IMR-90 (cell line): ENCODE measurements at regions not wholly inside any gene's neighbourhood (a gene's known extent, or its start where the extent isn't known, plus 50 kb on each side); places are given as distances from the start of the nearest gene placed in this dataset.

Source experiments
- ATAC-seq: fragments of 200-7000 bp; cut with Tn5 transposase; 2 replicates; pipeline ENCODE4 v1.9.1; 2020; ENCODE audit warnings: low read depth, mild to moderate bottlenecking, moderate library complexity
- BruUV-seq: library from RNA; stranded (reverse); fragments of 400-500 nt; replicated peaks from 2 replicates; lab custom pipeline; 2021; lab: Mats Ljungman, UMichigan
- CTCF ChIA-PET: fragments of 300-600 bp; formaldehyde crosslinking; extraction: SDS; loops from one replicate; lab custom pipeline; 2021; ENCODE audit warnings: antibody characterized with exemption; lab: Yijun Ruan, JAX
- POLR2A ChIA-PET: fragments of 300-600 bp; sonication (Branson Sonifier 250); formaldehyde crosslinking; loops from one replicate; lab custom pipeline; 2022; ENCODE audit warnings: antibody characterized with exemption; ENCODE audit not compliant: unreplicated experiment; lab: Charles Lee
- DNase-seq: peaks from one replicate; pipeline ENCODE4 v3.0.0; 2013
- H2AFZ ChIP-seq: replicated peaks from 2 replicates; pipeline ENCODE3; 2013; ENCODE audit warnings: low read length, mild to moderate bottlenecking; ENCODE audit not compliant: poor library complexity
- H2AK5ac ChIP-seq: 2 replicates; pipeline ENCODE4 v1.6.1; 2013; ENCODE audit warnings: low read depth, low read length, inconsistent platforms
- H2AK9ac ChIP-seq: replicated peaks from 2 replicates; pipeline ENCODE3; 2013; ENCODE audit warnings: mild to moderate bottlenecking, low read depth, low read length, moderate library complexity; ENCODE audit not compliant: poor library complexity
- H2BK120ac ChIP-seq: 2 replicates; pipeline ENCODE4 v1.6.1; 2013; ENCODE audit warnings: low read depth, low read length, inconsistent platforms
- H2BK15ac ChIP-seq: 3 replicates; pipeline ENCODE4 v1.6.1; 2013; ENCODE audit warnings: low read depth, low read length, inconsistent platforms
- H2BK20ac ChIP-seq: 2 replicates; pipeline ENCODE4 v1.6.1; 2013; ENCODE audit warnings: low read depth, mild to moderate bottlenecking, inconsistent platforms, low read length, moderate library complexity
- H2BK5ac ChIP-seq: 2 replicates; pipeline ENCODE4 v1.6.1; 2013; ENCODE audit warnings: mild to moderate bottlenecking, low read depth, low read length, inconsistent platforms; ENCODE audit not compliant: poor library complexity, severe bottlenecking
- H3K14ac ChIP-seq: replicated peaks from 2 replicates; pipeline ENCODE4 v1.6.1; 2013; ENCODE audit warnings: low read depth, low read length, inconsistent platforms
- H3K18ac ChIP-seq: 2 replicates; pipeline ENCODE4 v1.6.1; 2013; ENCODE audit warnings: low read depth, low read length, control low read depth
- H3K23ac ChIP-seq: 2 replicates; pipeline ENCODE4 v1.6.1; 2013; ENCODE audit warnings: low read depth, low read length, inconsistent platforms
- H3K27ac ChIP-seq: 2 replicates; pipeline ENCODE4 v1.5.1; 2013; ENCODE audit warnings: mild to moderate bottlenecking, control low read depth, low read length; ENCODE audit not compliant: insufficient read depth
- H3K27me3 ChIP-seq: 2 replicates; pipeline ENCODE4 v1.6.1; 2013; ENCODE audit warnings: low read length; ENCODE audit not compliant: control insufficient read depth, insufficient read depth
- H3K36me3 ChIP-seq: 2 replicates; pipeline ENCODE4 v1.6.1; 2013; ENCODE audit warnings: low read length, mixed read lengths; ENCODE audit not compliant: control insufficient read depth, insufficient read depth
- H3K4ac ChIP-seq: 2 replicates; pipeline ENCODE4 v1.6.1; 2013; ENCODE audit warnings: low read depth, low read length, inconsistent platforms
- H3K4me1 ChIP-seq: 2 replicates; pipeline ENCODE4 v1.6.1; 2013; ENCODE audit warnings: low read length, mixed read lengths; ENCODE audit not compliant: control insufficient read depth, insufficient read depth
- H3K4me2 ChIP-seq: 2 replicates; pipeline ENCODE4 v1.6.1; 2013; ENCODE audit warnings: low read depth, mild to moderate bottlenecking, control low read depth, low read length, moderate library complexity
- H3K4me3 ChIP-seq: 2 replicates; pipeline ENCODE4 v1.5.1; 2013; ENCODE audit warnings: low read depth, mild to moderate bottlenecking, control low read depth, low read length, moderate library complexity; ENCODE audit not compliant: insufficient read depth
- H3K56ac ChIP-seq: 2 replicates; pipeline ENCODE4 v1.6.1; 2013; ENCODE audit warnings: low read length, inconsistent platforms; ENCODE audit not compliant: insufficient read depth; ENCODE audit errors: extremely low read depth
- H3K79me1 ChIP-seq, 2 experiments: 2 replicates each; pipeline ENCODE4 v1.6.1; 2013; ENCODE audit warnings: low read length in 2 of 2, inconsistent platforms in 1 of 2, low read depth in 1 of 2
- H3K9ac ChIP-seq: 2 replicates; pipeline ENCODE4 v1.6.1; 2013; ENCODE audit warnings: low read depth, low read length, control low read depth
- H3K9me1 ChIP-seq: 2 replicates; pipeline ENCODE4 v1.6.1; 2013; ENCODE audit warnings: low read length, inconsistent platforms; ENCODE audit not compliant: insufficient read depth
- H3K9me3 ChIP-seq: 2 replicates; pipeline ENCODE4 v1.6.1; 2013; ENCODE audit warnings: low read length; ENCODE audit not compliant: control insufficient read depth, insufficient read depth
- H4K20me1 ChIP-seq: 2 replicates; pipeline ENCODE4 v1.6.1; 2013; ENCODE audit warnings: low read length, inconsistent platforms; ENCODE audit not compliant: insufficient read depth
- H4K5ac ChIP-seq: 2 replicates; pipeline ENCODE4 v1.6.1; 2013; ENCODE audit warnings: mild to moderate bottlenecking, low read depth, low read length, control low read depth
- H4K8ac ChIP-seq, 2 experiments: 2 replicates each; pipeline ENCODE4 v1.6.1; 2013; ENCODE audit warnings: low read depth in 2 of 2, low read length in 2 of 2, control low read depth in 1 of 2, inconsistent platforms in 1 of 2
- H4K91ac ChIP-seq: 2 replicates; pipeline ENCODE4 v1.6.1; 2013; ENCODE audit warnings: low read depth, low read length, inconsistent platforms; ENCODE audit not compliant: insufficient read depth
- BHLHE40 ChIP-seq: fragments of 150-350 bp; IDR thresholded peaks from 2 replicates; pipeline ENCODE4 v1.6.1; 2016; ENCODE audit warnings: mild to moderate bottlenecking, low read depth, low read length
- CEBPB ChIP-seq: IDR thresholded peaks from 2 replicates; pipeline ENCODE4 v1.6.1; 2012; ENCODE audit warnings: low read depth, low read length, improper control_type of control experiment
- CHD1 ChIP-seq: IDR thresholded peaks from 2 replicates; pipeline ENCODE4 v1.6.1; 2012; ENCODE audit warnings: low read depth, low read length, improper control_type of control experiment
- CTCF ChIP-seq: conservative IDR thresholded peaks from 2 replicates; pipeline ENCODE4 v1.5.1; 2012; ENCODE audit warnings: mild to moderate bottlenecking, low read depth, low read length, improper control_type of control experiment
- FOS ChIP-seq: fragments of 150-350 bp; IDR thresholded peaks from 2 replicates; pipeline ENCODE4 v1.6.1; 2016; ENCODE audit warnings: low read depth, low read length
- MAFK ChIP-seq: IDR thresholded peaks from 2 replicates; pipeline ENCODE4 v1.6.1; 2012; ENCODE audit warnings: low read depth, low read length, improper control_type of control experiment
- MAZ ChIP-seq: IDR thresholded peaks from 2 replicates; pipeline ENCODE4 v1.6.1; 2012; ENCODE audit warnings: low read depth, mild to moderate bottlenecking, low read length, improper control_type of control experiment, moderate library complexity, borderline replicate concordance
- MXI1 ChIP-seq: IDR thresholded peaks from 2 replicates; pipeline ENCODE4 v1.6.1; 2012; ENCODE audit warnings: low read depth, mild to moderate bottlenecking, low read length, moderate library complexity, borderline replicate concordance
- NFE2L2 ChIP-seq: fragments of 150-350 bp; IDR thresholded peaks from 2 replicates; pipeline ENCODE4 v1.6.1; 2016; ENCODE audit warnings: low read depth, mild to moderate bottlenecking, low read length
- POLR2A ChIP-seq: IDR thresholded peaks from 2 replicates; pipeline ENCODE4 v1.6.1; 2012; ENCODE audit warnings: mild to moderate bottlenecking, low read depth, low read length
- RAD21 ChIP-seq: IDR thresholded peaks from 2 replicates; pipeline ENCODE4 v1.6.1; 2012; ENCODE audit warnings: low read length, improper control_type of control experiment
- RCOR1 ChIP-seq: IDR thresholded peaks from 2 replicates; pipeline ENCODE4 v1.6.1; 2012; ENCODE audit warnings: mild to moderate bottlenecking, low read length, improper control_type of control experiment; ENCODE audit not compliant: insufficient replicate concordance
- RFX5 ChIP-seq: IDR thresholded peaks from 2 replicates; pipeline ENCODE4 v1.8.0; 2012; ENCODE audit warnings: low read depth, mild to moderate bottlenecking, low read length, moderate library complexity
- SMC3 ChIP-seq: fragments of 150-350 bp; IDR thresholded peaks from 2 replicates; pipeline ENCODE4 v1.6.1; 2016; ENCODE audit warnings: low read depth, mild to moderate bottlenecking, antibody characterized with exemption, low read length, moderate library complexity
- WGBS, 2 experiments: methylation state at CpG; one replicate each; pipeline versions ENCODE4 v1.1.5 to v1.1.7; 2013; ENCODE audit warnings: missing lambda C conversion rate in 2 of 2; ENCODE audit not compliant: insufficient read length in 1 of 2; ENCODE audit errors: extremely low coverage in 2 of 2; 5-methylcytosine and 5-hydroxymethylcytosine counted together
- dilution Hi-C: fragments of 300-500 bp; cut with HindIII; formaldehyde crosslinking; loops from one replicate; pipeline ENCODE4 v1.14.3; 2018; ENCODE audit warnings: low sequenced_read_pairs; ENCODE audit not compliant: unreplicated experiment
- in situ Hi-C: fragments of 300-500 bp; cut with MboI; formaldehyde crosslinking; loops from 3 replicates; pipeline ENCODE4 v1.14.3; 2019; ENCODE audit warnings: low sequenced_read_pairs, inconsistent platforms, mixed read lengths
- intact Hi-C: fragments of 100-400 bp; cut with micrococcal nuclease; formaldehyde crosslinking; loops from 2 replicates; pipeline ENCODE4 v1.10.0; 2022
- TF ChIP-seq, protein P1 (sequence below): fragments of 150-350 bp; IDR thresholded peaks from 2 replicates; pipeline ENCODE4 v1.6.1; 2017; ENCODE audit warnings: mild to moderate bottlenecking, antibody characterized with exemption, low read length, low read depth

- Histone ChIP-seq H4K5ac (no peak overlapping the region; the same call in 1 of the 2 replicates), H3K4me2 (peak overlapping the region; percentile 64), H3K4me3 (0 out of 2 replicates have a peak overlapping the region, but pooled peaks have one; percentile 16), H4K20me1 (no peaks in the 10 kb centered on the region), H3K23ac (peak overlapping the region; percentile 36; the same call in 1 of the 2 replicates), H3K9ac (no peak overlapping the region), H2AK5ac (no peak overlapping the region), H3K56ac (no peak overlapping the region), H4K8ac (peak overlapping the region in 1 of 2 experiments; percentile 32; a peak in 1 of 4 replicates), H2AFZ (no peak overlapping the region), H3K9me3 (no peaks in the 10 kb centered on the region), H3K4me1 (peaks cover 5% of the 10 kb centered on the region; the same call in 1 of the 2 replicates), H3K9me1 (no peaks in the 10 kb centered on the region), H3K36me3 (no peaks in the 10 kb centered on the region), H2BK20ac (no peak overlapping the region), H3K4ac (no peak overlapping the region), H2BK120ac (no peak overlapping the region), H3K27ac (peak overlapping the region; percentile 34; the same call in 1 of the 2 replicates), H2BK15ac (no peak overlapping the region), H2BK5ac (no peak overlapping the region), H3K18ac (no peak overlapping the region; the same call in 1 of the 2 replicates), H2AK9ac (no peak overlapping the region), H3K27me3 (no peaks in the 10 kb centered on the region; the same call in none of the 2 replicates), H4K91ac (no peak overlapping the region), H3K79me1 (no peaks in the 10 kb centered on the region), H3K14ac (no peak overlapping the region)
- in situ Hi-C loops, result no loop called here
- WGBS, 2 experiments, result no CpG with 5 or more reads among the region's 10 CpGs
- ChIA-PET POLR2A (no interaction called here), CTCF (interaction anchor here (0.6 to 1.2 kb wide), 2 partner anchors 12 to 29 kb away, joined by 3 read pairs; no protein-coding TSS in a partner anchor)
- DNase-seq (peak; percentile 14), ATAC-seq (peak; percentile 83)
- no TSS peak for BruUV-seq
- intact Hi-C loops, result no loop called here
- dilution Hi-C loops, result no loop called here
- TF ChIP-seq RAD21 (no peak), MAFK (no peak), MXI1 (no peak), MAZ (no peak), CTCF (no peak), POLR2A (no peak), RFX5 (no peak), SMC3 (no peak), FOS (no peak), RCOR1 (no peak), BHLHE40 (no peak), CHD1 (no peak), CEBPB (no peak), NFE2L2 (no peak)
- TF ChIP-seq, protein P1, sequence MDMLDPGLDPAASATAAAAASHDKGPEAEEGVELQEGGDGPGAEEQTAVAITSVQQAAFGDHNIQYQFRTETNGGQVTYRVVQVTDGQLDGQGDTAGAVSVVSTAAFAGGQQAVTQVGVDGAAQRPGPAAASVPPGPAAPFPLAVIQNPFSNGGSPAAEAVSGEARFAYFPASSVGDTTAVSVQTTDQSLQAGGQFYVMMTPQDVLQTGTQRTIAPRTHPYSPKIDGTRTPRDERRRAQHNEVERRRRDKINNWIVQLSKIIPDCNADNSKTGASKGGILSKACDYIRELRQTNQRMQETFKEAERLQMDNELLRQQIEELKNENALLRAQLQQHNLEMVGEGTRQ, result no peak
Observed at GRCh38 chr3:107956991-107957900, 133.6 kb downstream of the CD47 start.
